ENCODE measurements at regions not wholly inside any gene's neighbourhood (a gene's known extent, or its start where the extent isn't known, plus 50 kb on each side); places are given as distances from the start of the nearest gene placed in this dataset.

GRCh38 chr3:147000274-147000673, 395.1 kb upstream of the PLSCR5 start:
- Histone ChIP-seq H4K20me1 (ENCODE audit: low read length) (no peaks in the 10 kb centered on the region), H3F3A (ENCODE audit: low read length, unreplicated experiment) (no peaks in the 10 kb centered on the region), H3K4me3 (ENCODE audit: low read length) (no peak overlapping the region), H3K79me2 (ENCODE audit: low read length) (no peaks in the 10 kb centered on the region), H3K9me2 (replicated peaks; ENCODE audit: low read length) (no peaks in the 10 kb centered on the region), H3K36me3 (ENCODE audit: low read depth, low read length) (no peaks in the 10 kb centered on the region), H3K4me1 (ENCODE audit: insufficient read depth, low read length) (no peaks in the 10 kb centered on the region), H3K9me3 (ENCODE audit: low read length) (no peaks in the 10 kb centered on the region), H3K4me2 (ENCODE audit: low read length) (no peak overlapping the region), H2AFZ (ENCODE audit: low read length) (no peak overlapping the region), H3K27me3 (ENCODE audit: low read length) (0 out of 2 replicates have a peak, but pooled peaks cover 3% of the 10 kb centered on the region), H3K27ac (ENCODE audit: low read length) (no peak overlapping the region), H3K9ac (ENCODE audit: low read length) (no peak overlapping the region)
- no peak for TF ChIP-seq EZH2phosphoT487 (IDR thresholded peaks at IDR 0.05; ENCODE audit: borderline replicate concordance, low read length)
- no peak for TF ChIP-seq CTCF (conservative IDR thresholded peaks at IDR 0.05; ENCODE audit: low read depth, low read length)
- TF ChIP-seq EZH2 (IDR thresholded peaks at IDR 0.05; ENCODE audit: low read length, unreplicated experiment): no peak
- ATAC-seq (no peak), DNase-seq (no peak)
- BruUV-seq (replicated peaks): no TSS peak
- intact Hi-C loops (cut with micrococcal nuclease): no loop called here
- ChIA-PET CTCF (no interaction called here), POLR2A (ENCODE audit: unreplicated experiment) (no interaction called here)

GRCh38 chr3:146991907-146992306, 386.8 kb upstream of the PLSCR5 start:
- H4K20me1 ChIP-seq (ENCODE audit: low read length): no peaks in the 10 kb centered on the region
- no peaks in the 10 kb centered on the region for H3K9me3 ChIP-seq (ENCODE audit: low read length)
- POLR2A ChIA-PET (ENCODE audit: unreplicated experiment): no interaction called here
- no TSS peak for BruUV-seq (replicated peaks)
- H3F3A ChIP-seq (ENCODE audit: low read length, unreplicated experiment): no peaks in the 10 kb centered on the region
- TF ChIP-seq EZH2phosphoT487 (IDR thresholded peaks at IDR 0.05; ENCODE audit: borderline replicate concordance, low read length) (no peak), CTCF (conservative IDR thresholded peaks at IDR 0.05; ENCODE audit: low read depth, low read length) (no peak), EZH2 (IDR thresholded peaks at IDR 0.05; ENCODE audit: low read length, unreplicated experiment) (no peak)
- no peaks in the 10 kb centered on the region for H3K4me1 ChIP-seq (ENCODE audit: insufficient read depth, low read length)
- H3K27ac ChIP-seq (ENCODE audit: low read length): no peak overlapping the region
- intact Hi-C loops (cut with micrococcal nuclease): no loop called here
- ATAC-seq (no peak), DNase-seq (no peak)
- no peaks in the 10 kb centered on the region for H3K79me2 ChIP-seq (ENCODE audit: low read length)
- no peaks in the 10 kb centered on the region for H3K27me3 ChIP-seq (ENCODE audit: low read length)
- H3K36me3 ChIP-seq (ENCODE audit: low read depth, low read length): no peaks in the 10 kb centered on the region
- CTCF ChIA-PET: no interaction called here
- H2AFZ ChIP-seq (ENCODE audit: low read length): no peak overlapping the region
- H3K9me2 ChIP-seq (replicated peaks; ENCODE audit: low read length): no peaks in the 10 kb centered on the region
- no peak overlapping the region for H3K9ac ChIP-seq (ENCODE audit: low read length)
- no peak overlapping the region for H3K4me2 ChIP-seq (ENCODE audit: low read length)
- no peak overlapping the region for H3K4me3 ChIP-seq (ENCODE audit: low read length)

- no peak overlapping the region for H2AFZ ChIP-seq (ENCODE audit: low read length)
- ChIA-PET POLR2A (ENCODE audit: unreplicated experiment) (no interaction called here), CTCF (no interaction called here)
Observed at GRCh38 chr3:146975476-146975875, 370.3 kb upstream of the PLSCR5 start.

More at GRCh38 chr3:146975476-146975875, 370.3 kb upstream of the PLSCR5 start:
- Histone ChIP-seq H3K27ac (ENCODE audit: low read length) (no peak overlapping the region), H3K4me3 (ENCODE audit: low read length) (no peak overlapping the region), H3K9me2 (replicated peaks; ENCODE audit: low read length) (no peaks in the 10 kb centered on the region), H3K9ac (ENCODE audit: low read length) (no peak overlapping the region), H3K9me3 (ENCODE audit: low read length) (no peaks in the 10 kb centered on the region), H3K4me1 (ENCODE audit: insufficient read depth, low read length) (no peaks in the 10 kb centered on the region), H3K36me3 (ENCODE audit: low read depth, low read length) (no peaks in the 10 kb centered on the region), H4K20me1 (ENCODE audit: low read length) (no peaks in the 10 kb centered on the region), H3K79me2 (ENCODE audit: low read length) (no peaks in the 10 kb centered on the region), H3K4me2 (ENCODE audit: low read length) (no peak overlapping the region), H3F3A (ENCODE audit: low read length, unreplicated experiment) (no peaks in the 10 kb centered on the region), H3K27me3 (ENCODE audit: low read length) (peaks cover 8% of the 10 kb centered on the region)
- no peak for DNase-seq
- no peak for TF ChIP-seq EZH2phosphoT487 (IDR thresholded peaks at IDR 0.05; ENCODE audit: borderline replicate concordance, low read length)
- ATAC-seq: no peak
- intact Hi-C loops (cut with micrococcal nuclease): no loop called here
- no TSS peak for BruUV-seq (replicated peaks)
